ENCODE measurements at regions not wholly inside any gene's neighbourhood (a gene's known extent, or its start where the extent isn't known, plus 50 kb on each side); places are given as distances from the start of the nearest gene placed in this dataset.

DNA sequence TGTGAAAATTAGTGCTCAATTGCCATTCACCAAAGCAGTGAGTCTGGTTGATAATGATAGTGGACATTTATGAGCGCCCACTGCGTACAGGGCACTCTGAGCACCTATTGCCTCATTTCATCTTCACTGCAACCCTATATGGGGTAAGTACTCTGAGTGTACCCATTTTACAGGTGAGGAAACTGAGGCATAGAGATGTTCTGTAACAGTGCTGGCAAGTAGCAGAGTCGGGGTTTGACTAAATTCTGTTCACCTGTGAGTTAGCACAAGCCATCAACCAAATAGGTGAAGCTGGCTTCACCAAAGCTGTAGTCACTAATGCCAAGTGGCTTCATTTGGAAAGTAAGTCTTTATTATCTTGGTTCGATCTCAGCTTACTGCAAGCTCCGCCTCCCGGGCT is 135.8 kb downstream of the SPAG6 start:
- no peak for ATAC-seq (ENCODE audit: low FRiP score in 2 of 2)
- 92 to 93% methylated on average over 6 of the region's 6 CpGs for WGBS, 2 donors
- DNase-seq, result no peak
- no peaks in the 10 kb centered on the region for H3K9me3 ChIP-seq
- no peaks in the 10 kb centered on the region for H3K36me3 ChIP-seq
- H3K4me1 ChIP-seq, result peaks cover 8 to 15% (median 10%) of the 10 kb centered on the region in 4 donors
- H3K4me3 ChIP-seq, result no peak overlapping the region
- TF ChIP-seq, protein P1, sequence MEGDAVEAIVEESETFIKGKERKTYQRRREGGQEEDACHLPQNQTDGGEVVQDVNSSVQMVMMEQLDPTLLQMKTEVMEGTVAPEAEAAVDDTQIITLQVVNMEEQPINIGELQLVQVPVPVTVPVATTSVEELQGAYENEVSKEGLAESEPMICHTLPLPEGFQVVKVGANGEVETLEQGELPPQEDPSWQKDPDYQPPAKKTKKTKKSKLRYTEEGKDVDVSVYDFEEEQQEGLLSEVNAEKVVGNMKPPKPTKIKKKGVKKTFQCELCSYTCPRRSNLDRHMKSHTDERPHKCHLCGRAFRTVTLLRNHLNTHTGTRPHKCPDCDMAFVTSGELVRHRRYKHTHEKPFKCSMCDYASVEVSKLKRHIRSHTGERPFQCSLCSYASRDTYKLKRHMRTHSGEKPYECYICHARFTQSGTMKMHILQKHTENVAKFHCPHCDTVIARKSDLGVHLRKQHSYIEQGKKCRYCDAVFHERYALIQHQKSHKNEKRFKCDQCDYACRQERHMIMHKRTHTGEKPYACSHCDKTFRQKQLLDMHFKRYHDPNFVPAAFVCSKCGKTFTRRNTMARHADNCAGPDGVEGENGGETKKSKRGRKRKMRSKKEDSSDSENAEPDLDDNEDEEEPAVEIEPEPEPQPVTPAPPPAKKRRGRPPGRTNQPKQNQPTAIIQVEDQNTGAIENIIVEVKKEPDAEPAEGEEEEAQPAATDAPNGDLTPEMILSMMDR (IDR thresholded peaks at IDR 0.05), result no peak
- H3K27ac ChIP-seq, result no peak overlapping the region
- peaks cover 0 to 19% (median 10%) of the 10 kb centered on the region in 4 donors for H3K27me3 ChIP-seq

DNA sequence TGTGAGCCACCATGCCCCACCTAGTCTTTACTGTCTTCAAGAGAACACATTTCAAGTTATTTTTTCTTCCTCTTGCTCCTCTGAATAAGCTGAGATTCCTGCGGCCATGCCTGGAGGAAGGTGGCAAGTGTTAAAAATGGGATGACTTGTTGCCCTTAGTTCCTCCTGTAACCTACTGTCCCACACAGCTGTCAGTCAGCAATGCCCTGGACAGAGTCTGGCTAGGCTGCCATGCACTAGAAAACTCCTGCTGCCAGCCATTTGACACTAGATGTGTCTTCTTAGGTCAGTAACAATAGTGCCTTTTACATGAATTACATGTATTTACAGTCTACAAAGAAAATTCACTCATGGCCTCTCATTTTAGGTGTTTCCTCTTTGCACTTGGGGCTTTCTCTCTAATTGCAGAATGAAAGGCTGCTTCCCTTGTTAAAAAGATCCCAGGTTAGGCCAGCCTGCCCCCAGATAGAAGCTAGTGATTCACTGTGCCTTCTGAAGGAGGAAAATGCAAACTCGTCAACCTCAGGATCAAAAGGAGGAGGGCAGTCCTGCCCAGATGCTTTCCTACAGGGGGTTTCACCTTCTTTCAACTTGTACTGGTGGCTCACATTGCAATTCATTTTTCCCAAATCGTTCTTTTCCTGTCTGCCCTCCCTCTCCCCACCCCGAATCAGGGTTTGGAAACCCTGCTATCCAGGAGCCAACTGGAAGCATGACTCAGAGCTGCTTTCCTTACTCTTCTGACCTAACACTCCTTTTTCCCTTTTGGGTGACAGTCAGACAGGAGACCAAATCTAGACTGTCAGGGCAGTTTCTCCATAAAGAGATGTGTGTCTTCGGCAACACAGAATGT is 136.6 kb downstream of the SPAG6 start:
- Histone ChIP-seq H3K4me3 (no peak overlapping the region), H3K36me3 (no peaks in the 10 kb centered on the region), H3K27me3 (peaks cover 0 to 11% (median 6%) of the 10 kb centered on the region in 4 donors), H3K4me1 (peaks cover under 1 to 7% (median 2%) of the 10 kb centered on the region in 4 donors), H3K27ac (no peak overlapping the region), H3K9me3 (no peaks in the 10 kb centered on the region)
- peak in 1 of 2 donors; percentile 31 for ATAC-seq (ENCODE audit: low FRiP score in 2 of 2)
- DNase-seq, result no peak
- 69 to 74% methylated on average over 5 of the region's 5 CpGs for WGBS, 2 donors
- TF ChIP-seq, protein P1 (IDR thresholded peaks at IDR 0.05), result no peak
- TF ChIP-seq POLR2AphosphoS5 (IDR thresholded peaks at IDR 0.05), result no peak
- no peak for TF ChIP-seq POLR2A (IDR thresholded peaks at IDR 0.05)
- TF ChIP-seq EP300 (IDR thresholded peaks at IDR 0.05), result no peak

DNA sequence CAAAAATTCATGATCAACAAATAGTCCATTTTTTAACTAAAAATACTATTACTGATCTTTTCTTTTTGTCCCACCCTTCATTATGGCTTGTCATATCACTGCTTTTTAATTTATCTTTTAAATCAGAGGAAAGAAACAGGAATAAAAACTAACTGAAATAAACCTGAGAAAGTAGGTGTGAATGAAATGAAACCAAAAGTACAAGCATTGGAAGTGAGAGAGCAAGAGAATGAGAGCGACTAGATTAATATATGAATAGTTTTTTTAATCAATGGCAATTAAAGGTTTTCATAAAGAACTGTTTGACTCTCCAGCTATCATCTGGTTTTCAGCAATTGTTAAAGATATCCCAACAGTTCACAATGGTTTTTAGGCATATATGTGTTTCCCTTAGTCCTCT is 137.8 kb downstream of the SPAG6 start:
- H3K36me3 ChIP-seq, result no peaks in the 10 kb centered on the region
- TF ChIP-seq POLR2A (IDR thresholded peaks at IDR 0.05) (no peak), EP300 (IDR thresholded peaks at IDR 0.05) (no peak), POLR2AphosphoS5 (IDR thresholded peaks at IDR 0.05) (no peak)
- TF ChIP-seq, protein P1 (IDR thresholded peaks at IDR 0.05), result no peak
- WGBS, 2 donors, result 74 to 79% methylated on average over 1 of the region's 1 CpG
- H3K4me1 ChIP-seq, result no peaks in the 10 kb centered on the region
- no peak overlapping the region for H3K27ac ChIP-seq
- no peaks in the 10 kb centered on the region for H3K9me3 ChIP-seq
- ATAC-seq (ENCODE audit: low FRiP score in 2 of 2) (no peak), DNase-seq (no peak)
- H3K4me3 ChIP-seq, result no peak overlapping the region
- H3K27me3 ChIP-seq, result peaks cover 0 to 2% (median 0%) of the 10 kb centered on the region in 4 donors

Measured in upper lobe of left lung (tissue), 6 donors.